GM10266 (cell line): ENCODE measurements at regions not wholly inside any gene's neighbourhood (a gene's known extent, or its start where the extent isn't known, plus 50 kb on each side); places are given as distances from the start of the nearest gene placed in this dataset.

Experiments
- DNase-seq: peaks from one replicate; pipeline ENCODE4 v3.0.0; 2012; ENCODE audit errors: extremely low spot score
- CTCF ChIP-seq: IDR thresholded peaks from 2 replicates; pipeline ENCODE4 v1.5.1; 2012; ENCODE audit warnings: mild to moderate bottlenecking, low read depth; ENCODE audit not compliant: control insufficient read depth, insufficient read depth; ENCODE audit errors: missing control alignments

DNA sequence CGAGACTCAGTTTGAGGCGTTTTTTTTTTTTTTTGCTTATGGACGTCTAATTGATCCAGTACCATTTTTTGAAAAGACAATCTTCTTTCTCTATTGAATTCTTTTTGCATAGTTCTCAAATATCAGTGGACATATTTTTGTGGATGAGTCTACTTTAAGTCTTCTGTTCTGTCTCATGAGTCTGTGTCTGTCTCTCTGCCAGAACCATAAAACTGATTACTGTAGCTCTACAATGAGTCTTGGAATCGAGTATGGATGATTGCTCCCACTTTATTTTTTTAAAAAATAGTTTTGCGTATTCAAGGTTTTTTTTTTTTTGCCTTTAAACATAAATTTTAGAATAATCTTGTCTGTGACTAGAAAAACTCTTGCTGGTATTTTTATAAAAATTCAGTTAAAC lies 323.5 kb downstream of the ZNF326 start:
- no peak for TF ChIP-seq CTCF
- no peak for DNase-seq

DNA sequence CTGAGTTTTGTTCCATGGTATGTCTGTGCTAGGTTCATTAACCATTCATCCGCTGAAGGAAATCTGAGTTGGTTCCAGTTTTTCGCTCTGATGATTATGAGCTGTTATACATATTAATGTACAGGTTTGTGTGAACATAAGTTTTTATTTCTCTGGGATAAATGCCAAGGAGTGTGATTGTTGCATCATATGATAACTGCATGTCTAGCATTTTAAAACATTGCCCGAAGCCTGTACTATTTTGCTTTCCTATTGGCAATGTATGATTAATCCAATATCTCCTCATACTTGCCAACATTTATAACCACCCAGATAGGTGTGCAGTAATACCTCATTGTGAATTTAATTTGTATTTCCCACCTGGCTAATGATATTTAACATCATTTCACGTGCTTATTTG lies 322.7 kb downstream of the ZNF326 start:
- TF ChIP-seq CTCF, result no peak

GRCh38 chr1:90314533-90314932 lies 319.6 kb downstream of the ZNF326 start:
- DNase-seq, result no peak
- no peak for TF ChIP-seq CTCF

More for the DNA sequence above, 322.7 kb downstream of the ZNF326 start:
- DNase-seq, result no peak

DNA sequence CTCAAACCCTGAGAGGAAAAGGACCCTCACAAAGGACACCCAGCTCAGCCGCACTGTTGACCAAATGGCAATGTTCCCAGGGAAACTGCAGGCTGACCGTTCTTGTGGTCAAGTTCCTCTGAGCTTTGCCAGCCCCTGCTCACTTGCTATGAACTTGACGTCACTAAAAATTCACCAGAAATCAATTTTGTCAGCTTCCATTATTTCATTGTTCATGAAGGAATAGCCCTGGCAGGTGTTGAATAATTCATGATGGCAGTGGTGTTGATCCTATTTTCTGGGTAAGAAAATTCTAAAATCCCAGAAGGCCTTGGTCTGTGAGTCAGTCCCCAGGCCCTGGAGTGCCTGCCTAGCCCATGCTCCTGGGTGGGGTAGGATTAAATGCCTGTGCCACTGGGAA lies 318.9 kb downstream of the ZNF326 start:
- no peak for TF ChIP-seq CTCF
- no peak for DNase-seq

DNA sequence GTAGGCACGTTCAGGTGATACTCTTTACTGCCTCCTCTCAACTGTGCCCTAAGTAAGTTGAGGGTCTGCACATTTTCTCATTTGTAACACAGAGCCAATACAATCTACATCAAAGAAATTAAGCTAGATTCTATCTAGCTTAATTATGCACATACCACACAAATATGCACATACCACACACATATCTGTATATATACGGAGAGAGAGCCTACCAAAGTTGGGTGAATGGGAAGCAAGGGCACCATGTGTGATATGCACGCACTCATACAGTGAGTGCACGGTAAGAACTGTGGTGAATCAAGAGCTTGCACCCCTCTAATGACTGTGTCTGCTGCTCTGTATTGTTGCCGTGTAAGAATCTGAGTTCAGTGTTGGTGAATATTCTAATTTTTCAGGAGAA lies 314.9 kb downstream of the ZNF326 start:
- no peak for DNase-seq
- TF ChIP-seq CTCF, result no peak

GRCh38 chr1:90308421-90308820 lies 313.5 kb downstream of the ZNF326 start:
- DNase-seq, result no peak
- TF ChIP-seq CTCF, result no peak

- TF ChIP-seq CTCF, result no peak
- no peak for DNase-seq
Measured at GRCh38 chr1:90305577-90305976, 310.7 kb downstream of the ZNF326 start.
